ENCODE measurements at regions not wholly inside any gene's neighbourhood (a gene's known extent, or its start where the extent isn't known, plus 50 kb on each side); places are given as distances from the start of the nearest gene placed in this dataset.

DNA sequence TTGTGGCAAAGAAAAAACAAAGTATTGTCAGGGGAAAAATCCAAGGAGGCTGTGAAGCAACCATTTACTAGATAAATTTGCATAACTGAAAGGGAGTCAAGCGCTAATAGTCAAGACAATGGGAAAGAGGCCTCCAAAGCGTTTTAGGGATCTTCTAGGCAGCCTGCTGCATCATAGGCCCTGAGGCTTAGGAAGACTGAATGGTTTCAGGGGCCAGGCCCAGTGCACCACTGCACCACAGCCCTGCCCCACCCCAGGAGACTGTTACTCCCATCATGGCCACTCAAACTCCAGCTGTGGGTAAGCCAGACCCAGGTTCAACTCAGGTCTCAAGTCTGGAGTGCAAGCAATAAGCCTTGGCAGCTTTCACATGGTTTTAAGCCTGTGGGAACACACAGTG, 362.9 kb downstream of the SH3BGRL start:
- DNase-seq (ENCODE audit: low spot score) = no peak
- Histone ChIP-seq H3K9me3 (ENCODE audit: severe bottlenecking) (no peaks in the 10 kb centered on the region), H3K36me3 (ENCODE audit: low read depth) (no peaks in the 10 kb centered on the region), H3K27me3 (ENCODE audit: insufficient read depth, poor library complexity, severe bottlenecking) (no peaks in the 10 kb centered on the region), H3K27ac (ENCODE audit: poor library complexity, severe bottlenecking) (no peak overlapping the region), H3K4me1 (ENCODE audit: insufficient read depth, poor library complexity, severe bottlenecking) (no peaks in the 10 kb centered on the region), H3K4me3 (ENCODE audit: severe bottlenecking) (no peak overlapping the region)
- TF ChIP-seq, protein P1, sequence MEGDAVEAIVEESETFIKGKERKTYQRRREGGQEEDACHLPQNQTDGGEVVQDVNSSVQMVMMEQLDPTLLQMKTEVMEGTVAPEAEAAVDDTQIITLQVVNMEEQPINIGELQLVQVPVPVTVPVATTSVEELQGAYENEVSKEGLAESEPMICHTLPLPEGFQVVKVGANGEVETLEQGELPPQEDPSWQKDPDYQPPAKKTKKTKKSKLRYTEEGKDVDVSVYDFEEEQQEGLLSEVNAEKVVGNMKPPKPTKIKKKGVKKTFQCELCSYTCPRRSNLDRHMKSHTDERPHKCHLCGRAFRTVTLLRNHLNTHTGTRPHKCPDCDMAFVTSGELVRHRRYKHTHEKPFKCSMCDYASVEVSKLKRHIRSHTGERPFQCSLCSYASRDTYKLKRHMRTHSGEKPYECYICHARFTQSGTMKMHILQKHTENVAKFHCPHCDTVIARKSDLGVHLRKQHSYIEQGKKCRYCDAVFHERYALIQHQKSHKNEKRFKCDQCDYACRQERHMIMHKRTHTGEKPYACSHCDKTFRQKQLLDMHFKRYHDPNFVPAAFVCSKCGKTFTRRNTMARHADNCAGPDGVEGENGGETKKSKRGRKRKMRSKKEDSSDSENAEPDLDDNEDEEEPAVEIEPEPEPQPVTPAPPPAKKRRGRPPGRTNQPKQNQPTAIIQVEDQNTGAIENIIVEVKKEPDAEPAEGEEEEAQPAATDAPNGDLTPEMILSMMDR (IDR thresholded peaks at IDR 0.05; ENCODE audit: poor library complexity, severe bottlenecking) = no peak
- no peak for ATAC-seq (ENCODE audit: low read depth)

DNA sequence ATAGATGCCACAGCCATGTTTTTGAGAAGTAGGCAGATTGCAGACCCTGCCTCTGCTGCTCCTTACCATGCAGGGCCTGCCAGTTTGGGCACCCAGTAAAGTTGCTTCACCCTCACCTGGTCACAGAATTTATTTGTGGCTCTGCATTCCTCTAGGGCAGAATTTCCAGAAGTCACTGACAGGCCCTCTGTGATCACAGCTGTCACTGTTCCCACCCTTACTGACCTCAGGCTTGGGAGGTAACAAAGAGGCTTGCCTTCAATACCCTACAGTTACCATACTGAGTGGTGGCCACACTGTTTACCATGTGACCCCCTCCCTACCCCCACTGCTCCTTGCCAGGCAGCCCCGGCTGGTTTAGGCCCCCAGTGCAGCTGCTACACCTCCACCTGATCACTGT, 375.1 kb downstream of the SH3BGRL start:
- H3K36me3 ChIP-seq (ENCODE audit: low read depth) = no peaks in the 10 kb centered on the region
- no peak overlapping the region for H3K27ac ChIP-seq (ENCODE audit: poor library complexity, severe bottlenecking)
- DNase-seq (ENCODE audit: low spot score) = no peak
- no peak overlapping the region for H3K4me3 ChIP-seq (ENCODE audit: severe bottlenecking)
- no peaks in the 10 kb centered on the region for H3K27me3 ChIP-seq (ENCODE audit: insufficient read depth, poor library complexity, severe bottlenecking)
- ATAC-seq (ENCODE audit: low read depth) = no peak
- H3K4me1 ChIP-seq (ENCODE audit: insufficient read depth, poor library complexity, severe bottlenecking) = no peaks in the 10 kb centered on the region
- TF ChIP-seq, protein P1 (IDR thresholded peaks at IDR 0.05; ENCODE audit: poor library complexity, severe bottlenecking) = no peak
- no peaks in the 10 kb centered on the region for H3K9me3 ChIP-seq (ENCODE audit: severe bottlenecking)

DNA sequence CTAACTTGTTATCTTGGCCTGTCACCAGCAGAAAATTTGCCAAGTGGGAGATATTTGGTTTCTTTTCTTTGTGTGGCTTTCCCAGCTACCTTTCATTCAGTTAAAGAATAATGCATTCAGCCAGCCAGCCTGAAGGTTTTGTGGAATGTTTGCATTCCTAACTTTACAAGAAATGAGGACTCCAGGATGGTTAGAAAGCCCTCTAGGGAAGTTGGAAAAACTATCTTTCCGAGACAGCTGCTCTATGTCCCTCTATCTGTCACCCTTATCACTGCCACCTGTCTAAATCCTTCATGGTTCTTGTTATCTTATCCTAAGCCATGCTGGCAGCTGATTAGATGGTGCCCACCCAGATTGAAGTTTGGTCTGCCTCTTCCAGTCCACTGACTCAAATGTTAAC, 384.2 kb downstream of the SH3BGRL start:
- Histone ChIP-seq H3K4me1 (ENCODE audit: insufficient read depth, poor library complexity, severe bottlenecking) (no peaks in the 10 kb centered on the region), H3K9me3 (ENCODE audit: severe bottlenecking) (no peaks in the 10 kb centered on the region), H3K36me3 (ENCODE audit: low read depth) (no peaks in the 10 kb centered on the region), H3K27ac (ENCODE audit: poor library complexity, severe bottlenecking) (no peak overlapping the region), H3K27me3 (ENCODE audit: insufficient read depth, poor library complexity, severe bottlenecking) (no peaks in the 10 kb centered on the region), H3K4me3 (ENCODE audit: severe bottlenecking) (no peak overlapping the region)
- TF ChIP-seq, protein P1 (IDR thresholded peaks at IDR 0.05; ENCODE audit: poor library complexity, severe bottlenecking) = no peak
- DNase-seq (ENCODE audit: low spot score) (no peak), ATAC-seq (ENCODE audit: low read depth) (no peak)

DNA sequence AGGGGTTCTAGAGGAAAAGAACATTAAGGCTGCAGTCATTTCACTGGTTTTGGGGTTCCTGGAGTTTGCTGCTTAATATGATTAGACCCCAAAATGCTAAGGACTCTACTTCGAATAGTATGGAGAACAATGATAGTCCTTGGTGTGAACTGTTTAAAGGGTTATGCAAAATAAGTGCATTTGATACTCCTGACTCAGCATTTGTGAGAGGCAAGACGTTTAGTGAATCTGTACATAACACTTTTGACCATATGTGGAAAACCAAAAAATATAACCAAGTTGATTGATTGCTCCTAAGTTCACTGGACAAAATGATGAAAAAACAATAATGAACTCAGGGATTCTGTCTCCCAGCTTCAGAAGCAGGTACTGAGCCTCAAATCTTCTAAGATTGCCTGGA, 414.1 kb downstream of the SH3BGRL start:
- TF ChIP-seq, protein P1 (IDR thresholded peaks at IDR 0.05; ENCODE audit: poor library complexity, severe bottlenecking) = no peak
- no peak for DNase-seq (ENCODE audit: low spot score)
- Histone ChIP-seq H3K27me3 (ENCODE audit: insufficient read depth, poor library complexity, severe bottlenecking) (no peaks in the 10 kb centered on the region), H3K36me3 (ENCODE audit: low read depth) (no peaks in the 10 kb centered on the region), H3K4me1 (ENCODE audit: insufficient read depth, poor library complexity, severe bottlenecking) (no peaks in the 10 kb centered on the region), H3K27ac (ENCODE audit: poor library complexity, severe bottlenecking) (no peak overlapping the region), H3K9me3 (ENCODE audit: severe bottlenecking) (no peaks in the 10 kb centered on the region), H3K4me3 (ENCODE audit: severe bottlenecking) (no peak overlapping the region)
- ATAC-seq (ENCODE audit: low read depth) = no peak

DNA sequence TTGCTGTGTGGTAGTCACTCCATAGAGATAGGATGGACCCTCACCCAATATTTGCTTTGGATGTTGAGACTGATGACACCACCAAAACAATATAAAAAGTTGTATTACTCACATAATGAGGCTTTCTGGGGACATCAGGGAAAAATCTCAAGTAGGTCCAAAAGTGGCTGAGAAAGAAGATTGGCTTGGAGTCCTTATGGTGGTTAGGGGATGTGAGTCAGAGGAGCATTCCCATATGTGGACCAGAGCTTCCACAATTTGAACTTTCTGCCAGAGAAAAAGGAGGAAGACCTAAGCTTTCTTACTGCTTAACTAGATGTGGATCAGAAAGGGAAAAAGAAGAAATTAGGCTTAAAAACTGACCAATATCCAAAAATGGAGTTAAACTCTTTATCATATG, 460.5 kb downstream of the SH3BGRL start:
- TF ChIP-seq, protein P1 (IDR thresholded peaks at IDR 0.05; ENCODE audit: poor library complexity, severe bottlenecking) = no peak
- H3K27ac ChIP-seq (ENCODE audit: poor library complexity, severe bottlenecking) = no peak overlapping the region

More for the DNA sequence above, 460.5 kb downstream of the SH3BGRL start:
- no peak for DNase-seq (ENCODE audit: low spot score)
- no peak for ATAC-seq (ENCODE audit: low read depth)
- H3K9me3 ChIP-seq (ENCODE audit: severe bottlenecking) = no peaks in the 10 kb centered on the region
- H3K27me3 ChIP-seq (ENCODE audit: insufficient read depth, poor library complexity, severe bottlenecking) = no peaks in the 10 kb centered on the region
- H3K36me3 ChIP-seq (ENCODE audit: low read depth) = no peaks in the 10 kb centered on the region
- no peaks in the 10 kb centered on the region for H3K4me1 ChIP-seq (ENCODE audit: insufficient read depth, poor library complexity, severe bottlenecking)
- H3K4me3 ChIP-seq (ENCODE audit: severe bottlenecking) = no peak overlapping the region
